ENCODE measurements at regions not wholly inside any gene's neighbourhood (a gene's known extent, or its start where the extent isn't known, plus 50 kb on each side); places are given as distances from the start of the nearest gene placed in this dataset.
A peak's percentile ranks its signal among the peaks of the same experiment; 100 is the strongest.

- DNase-seq (ENCODE audit: low spot score), result peak; percentile 3
Observed at GRCh38 chr2:185990861-185991525, 252.4 kb downstream of the FSIP2 start.

DNA sequence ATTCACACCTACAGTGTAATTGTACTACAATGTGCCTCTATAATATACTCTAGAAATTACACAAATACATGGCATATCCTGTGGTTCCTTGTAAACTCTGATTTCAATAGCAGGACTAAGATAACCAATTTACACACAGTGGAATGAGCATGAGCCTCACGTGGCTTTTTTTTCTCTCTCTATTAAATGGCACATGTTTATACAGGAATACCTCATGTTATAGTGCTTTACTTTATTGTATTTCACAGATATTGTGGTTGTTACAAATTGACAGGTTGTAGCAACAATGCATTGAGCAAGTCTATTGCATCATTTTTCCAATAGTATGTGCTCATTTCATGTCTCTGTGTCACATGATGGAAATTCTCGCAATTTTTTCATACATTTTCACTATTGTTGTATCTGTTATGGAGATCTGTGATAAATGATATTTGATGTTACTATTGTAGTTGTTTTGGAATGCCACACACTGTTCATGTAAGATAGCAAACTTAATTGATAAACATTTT is 260.0 kb downstream of the FSIP2 start:
- no peak for DNase-seq (ENCODE audit: low spot score)

GRCh38 chr2:186009341-186009740 is 270.7 kb downstream of the FSIP2 start:
- no peak for DNase-seq (ENCODE audit: low spot score)

- DNase-seq (ENCODE audit: low spot score), result no peak
Observed at GRCh38 chr2:186017278-186017677, 278.7 kb downstream of the FSIP2 start.

- no peak for DNase-seq (ENCODE audit: low spot score)
Observed at GRCh38 chr2:186024921-186025320, 286.3 kb downstream of the FSIP2 start.

- DNase-seq (ENCODE audit: low spot score), result no peak
Observed at GRCh38 chr2:186027922-186028321, 289.3 kb downstream of the FSIP2 start.

DNA sequence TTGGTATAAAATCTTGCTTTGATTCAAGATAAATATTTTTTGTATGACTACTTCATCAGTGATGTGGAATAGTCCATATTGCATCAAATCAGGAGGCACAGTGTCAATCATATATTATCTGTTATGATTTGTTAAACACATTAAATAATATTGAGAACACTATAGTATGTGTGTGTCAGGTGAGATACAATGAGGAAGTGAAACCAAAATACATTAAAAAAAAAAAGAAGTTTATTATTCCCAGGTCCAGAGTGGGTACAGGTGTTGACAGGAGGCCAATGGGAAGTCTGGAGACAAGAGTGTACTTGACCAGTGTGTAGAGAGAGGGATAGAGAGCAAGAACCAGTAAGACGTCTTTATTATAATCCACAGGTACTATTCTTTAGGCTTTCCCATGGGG is 292.6 kb downstream of the FSIP2 start:
- DNase-seq (ENCODE audit: low spot score), result no peak

DNA sequence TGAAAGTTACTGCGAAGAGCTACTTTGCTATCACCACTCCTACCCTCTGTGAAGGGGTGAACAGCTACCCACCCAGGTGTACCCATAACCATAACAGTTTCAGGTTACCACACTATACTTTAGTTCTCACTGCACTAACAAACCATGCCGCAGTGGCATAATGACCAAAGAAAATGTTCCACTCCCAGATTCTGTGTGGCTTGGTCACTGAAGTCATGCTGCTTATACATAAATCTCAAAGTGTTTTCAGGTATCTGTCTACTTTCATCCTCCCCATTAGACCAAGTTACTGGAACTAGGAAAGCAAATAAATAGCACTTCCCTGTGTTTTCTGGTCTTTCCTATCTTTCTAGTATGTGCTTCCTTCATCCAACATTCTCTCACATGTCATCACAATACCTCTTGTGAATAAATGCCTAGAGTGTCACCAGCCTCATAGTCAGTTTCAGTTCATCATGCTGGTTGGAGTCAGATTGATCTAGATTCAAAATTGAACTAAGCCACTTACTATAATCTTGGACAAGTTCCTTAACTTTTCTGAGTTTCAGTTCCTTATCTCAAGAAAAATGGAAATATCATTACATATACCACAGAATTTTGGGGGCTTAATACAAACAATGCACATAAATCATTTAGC is 293.6 kb downstream of the FSIP2 start:
- no peak for DNase-seq (ENCODE audit: low spot score)

- no peak for DNase-seq (ENCODE audit: low spot score)
Observed at GRCh38 chr2:186032930-186033329, 294.3 kb downstream of the FSIP2 start.

DNA sequence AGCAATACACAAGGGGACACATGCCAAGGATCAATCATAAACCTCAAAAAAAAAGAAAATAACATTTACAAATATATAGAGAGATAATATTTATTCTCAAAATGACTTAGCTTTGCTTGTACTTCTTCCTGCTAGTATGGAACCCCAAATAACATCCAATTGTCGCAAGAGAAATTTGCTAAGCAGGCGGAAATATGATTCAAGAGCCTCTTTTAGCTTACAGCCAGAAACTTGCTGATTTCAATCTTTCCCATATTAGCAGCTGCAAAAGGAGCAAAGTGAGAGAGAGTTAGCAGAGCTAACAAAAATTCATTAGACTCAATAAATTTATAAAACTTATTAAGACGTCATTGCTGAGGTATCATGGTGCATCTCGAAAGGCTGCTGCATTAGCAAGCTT is 294.9 kb downstream of the FSIP2 start:
- no peak for DNase-seq (ENCODE audit: low spot score)

GRCh38 chr2:186036862-186037449 is 298.4 kb downstream of the FSIP2 start:
- no peak for DNase-seq (ENCODE audit: low spot score)

DNA sequence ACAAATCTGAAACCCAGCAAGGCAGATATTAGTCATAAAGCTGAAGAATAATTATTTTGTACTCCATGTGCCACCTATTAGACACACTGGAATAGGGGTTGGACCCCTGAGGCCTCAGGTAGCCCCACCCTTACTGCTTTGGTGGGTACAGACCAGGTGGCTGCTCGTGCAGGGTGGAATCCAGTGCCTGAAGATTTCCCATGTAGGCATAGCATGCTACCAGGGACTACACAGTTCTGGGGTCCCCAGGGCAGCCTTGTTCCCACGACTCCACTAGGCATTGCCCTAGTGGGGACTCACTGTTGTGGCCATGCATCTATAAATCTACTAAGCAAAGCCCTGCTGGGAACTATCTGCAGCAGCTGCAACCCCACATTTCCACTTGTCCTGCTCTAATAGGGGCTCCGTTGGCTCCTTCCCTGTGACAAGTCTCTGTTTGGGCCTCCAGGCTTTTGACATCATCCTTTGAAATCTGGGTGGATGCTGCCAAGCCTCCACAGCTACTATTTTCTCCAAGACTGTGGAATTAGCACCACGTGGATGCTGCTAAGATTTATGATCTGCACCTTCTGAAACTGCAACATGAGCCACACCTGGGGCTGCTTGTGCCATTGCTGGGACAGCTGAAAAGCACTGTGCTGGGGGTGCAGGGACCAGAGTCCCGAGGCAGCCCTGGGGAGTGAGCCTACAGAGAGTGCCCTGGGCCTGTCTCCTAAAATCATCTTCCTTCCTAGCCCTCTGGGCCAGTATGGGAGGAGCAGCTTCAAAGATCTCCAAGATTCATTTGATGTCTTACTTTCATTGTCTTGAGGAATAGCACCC is 303.8 kb downstream of the FSIP2 start:
- DNase-seq (ENCODE audit: low spot score), result no peak

DNA sequence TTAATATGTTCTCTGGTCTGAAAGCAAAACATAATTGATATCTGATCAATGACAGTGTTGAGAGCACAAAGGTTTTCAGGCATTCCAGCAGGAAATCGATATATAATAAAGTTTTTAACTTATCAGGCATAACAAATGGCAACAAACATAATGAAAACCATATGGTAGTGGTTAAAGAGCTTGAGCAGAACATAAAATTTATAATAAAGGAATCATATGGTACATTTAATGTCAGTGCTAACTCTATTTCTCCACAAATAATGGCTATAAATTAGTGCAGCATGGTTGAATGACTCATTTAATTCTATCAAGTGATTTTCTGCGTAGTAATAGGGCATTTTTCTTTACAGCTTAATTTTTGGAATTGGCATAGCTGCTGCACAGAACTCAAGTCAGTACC is 306.2 kb downstream of the FSIP2 start:
- no peak for DNase-seq (ENCODE audit: low spot score)

DNA sequence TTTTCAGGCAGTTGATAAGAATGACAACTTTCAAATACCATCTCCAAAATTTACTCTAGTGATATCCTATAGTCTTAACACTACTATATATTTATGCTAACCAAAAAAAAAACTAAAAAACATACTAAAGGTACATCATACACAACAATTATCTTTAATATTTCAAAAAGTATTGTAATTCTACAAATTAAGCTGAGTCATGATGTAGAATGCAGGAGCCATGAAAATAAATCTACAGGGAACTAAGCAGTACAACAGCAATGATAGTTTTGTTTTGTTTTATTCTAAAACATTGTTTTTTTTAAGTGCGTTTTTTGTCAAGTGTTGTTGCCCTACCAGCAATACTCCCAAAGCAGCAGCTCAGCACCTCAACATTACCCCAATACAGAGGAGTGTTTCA is 314.3 kb downstream of the FSIP2 start:
- DNase-seq (ENCODE audit: low spot score), result no peak

GRCh38 chr2:186058614-186059013 is 320.0 kb downstream of the FSIP2 start:
- no peak for DNase-seq (ENCODE audit: low spot score)

DNA sequence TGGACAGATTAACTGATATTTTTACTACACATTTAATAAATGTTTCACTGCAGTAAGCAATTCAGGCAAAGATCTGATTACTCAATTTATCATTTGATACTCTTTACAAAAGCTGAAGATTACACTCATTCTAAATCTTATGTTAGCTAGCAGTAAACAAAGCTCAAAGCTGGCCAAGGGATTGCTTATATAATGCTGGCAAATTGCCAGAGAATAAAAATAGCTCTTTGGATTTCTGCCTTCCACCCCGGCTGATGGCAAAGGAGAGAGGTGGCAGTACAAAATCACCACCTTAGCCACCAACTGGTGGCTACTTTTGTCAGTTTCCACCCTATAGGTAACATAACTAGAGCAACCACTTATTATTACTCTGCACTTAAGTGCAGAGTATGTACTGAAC is 320.5 kb downstream of the FSIP2 start:
- DNase-seq (ENCODE audit: low spot score), result peak; percentile 2

DNA sequence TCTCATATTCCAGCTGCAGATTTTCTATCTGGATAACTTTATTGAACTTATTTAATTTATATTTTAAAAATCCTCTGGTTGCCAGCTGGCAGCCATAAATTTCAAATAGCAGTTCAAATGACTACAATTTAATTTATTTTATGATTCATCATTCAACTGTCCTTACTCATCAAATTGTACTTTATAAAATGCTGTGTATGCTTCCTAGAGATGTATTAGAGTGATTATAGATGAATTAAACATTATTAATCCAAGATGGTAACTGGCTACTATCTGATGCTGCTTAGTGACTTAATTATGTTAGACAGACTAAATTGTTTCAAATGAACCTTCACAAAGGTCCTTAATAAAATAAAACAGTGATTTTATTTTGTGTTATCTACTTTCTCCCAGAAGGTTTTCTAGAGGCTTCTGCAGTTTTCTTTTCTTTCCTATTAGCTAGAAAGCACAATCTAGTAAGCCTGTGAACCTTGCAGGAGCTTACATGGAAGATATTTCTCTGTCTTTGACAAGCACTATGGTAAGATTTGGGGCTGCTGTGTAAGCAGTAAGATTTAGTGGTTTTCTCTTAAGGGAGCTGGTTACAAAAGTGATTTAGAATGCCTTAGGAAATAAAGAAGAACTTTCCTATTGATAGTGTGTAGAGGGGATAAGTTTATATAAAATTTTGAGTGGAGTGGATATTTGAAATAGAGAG is 322.3 kb downstream of the FSIP2 start:
- DNase-seq (ENCODE audit: low spot score), result no peak

DNA sequence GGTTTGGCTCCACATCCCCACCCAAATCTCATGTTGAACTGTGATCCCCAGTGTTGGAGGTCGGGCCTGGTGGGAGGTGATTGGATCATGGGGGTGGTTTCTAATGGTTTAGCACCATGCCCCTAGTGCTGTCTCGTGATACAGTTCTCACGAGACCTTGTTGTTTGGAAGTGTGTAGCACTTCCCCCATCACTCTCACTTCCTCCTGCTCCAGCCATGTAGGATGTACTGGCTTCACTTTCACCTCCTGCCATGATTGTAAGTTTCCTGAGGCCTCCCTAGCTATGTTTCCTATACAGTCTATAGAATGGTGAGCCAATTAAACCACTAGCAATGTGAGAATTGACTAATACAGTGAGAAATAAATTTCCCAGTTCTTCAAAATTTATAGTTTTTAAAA is 325.9 kb downstream of the FSIP2 start:
- no peak for DNase-seq (ENCODE audit: low spot score)

DNA sequence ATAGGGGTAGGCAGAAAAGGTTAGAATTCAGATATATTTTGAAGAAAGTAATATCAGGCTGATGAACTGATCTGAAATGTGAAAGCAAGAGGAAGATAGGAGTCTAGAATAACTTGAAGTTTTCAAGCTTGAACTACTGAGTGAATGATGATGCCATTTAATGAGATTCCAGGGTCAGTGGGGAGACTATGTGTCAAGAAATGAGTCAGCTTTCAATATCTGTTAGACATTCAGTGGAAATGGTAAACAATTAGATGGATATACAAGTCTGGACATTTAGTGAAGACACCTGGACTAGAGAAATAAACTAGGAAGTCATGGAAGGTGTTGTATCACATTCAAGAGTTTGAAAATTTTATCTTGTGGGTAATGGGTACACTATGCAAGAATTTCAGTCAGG is 326.9 kb downstream of the FSIP2 start:
- DNase-seq (ENCODE audit: low spot score), result no peak

DNA sequence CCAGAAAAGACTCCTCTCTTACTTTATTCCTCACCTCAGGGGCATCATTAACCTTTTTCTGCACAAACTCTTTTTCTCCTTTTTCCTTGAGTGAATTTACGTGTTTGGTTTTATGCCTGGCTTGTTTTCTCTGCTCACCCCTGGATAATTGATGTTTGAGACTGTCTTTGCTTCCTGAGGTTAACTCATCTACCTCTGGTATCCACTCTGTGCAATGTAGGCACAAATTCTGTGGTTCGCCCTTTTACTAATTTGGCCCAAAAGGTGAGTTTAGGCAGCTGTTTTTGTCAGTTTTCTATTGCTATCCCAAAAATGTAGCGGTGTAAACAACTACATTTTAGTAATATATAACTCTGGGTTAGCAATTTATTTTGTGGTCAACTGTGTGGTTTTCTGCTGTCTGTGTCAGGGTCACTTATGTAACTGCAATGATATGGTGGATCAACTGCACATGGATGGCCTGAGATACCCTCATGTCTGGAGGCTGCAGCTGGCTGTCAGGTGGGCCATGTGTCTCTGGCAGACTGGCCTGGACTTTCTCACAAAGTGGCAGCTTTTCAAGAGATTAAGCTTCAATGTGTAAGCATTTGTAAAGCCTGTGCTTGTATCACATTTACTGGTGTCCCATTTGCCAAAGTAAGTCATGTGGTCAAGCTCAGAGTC is 329.7 kb downstream of the FSIP2 start:
- no peak for DNase-seq (ENCODE audit: low spot score)

GRCh38 chr2:186069676-186070075 is 331.1 kb downstream of the FSIP2 start:
- no peak for DNase-seq (ENCODE audit: low spot score)

All from COLO829 (cell line).